Smooth muscle cell (in vitro differentiated cells): ENCODE measurements at regions not wholly inside any gene's neighbourhood (a gene's known extent, or its start where the extent isn't known, plus 50 kb on each side); places are given as distances from the start of the nearest gene placed in this dataset.
A peak's percentile ranks its signal among the peaks of the same experiment; 100 is the strongest.

Experiments
- DNase-seq: peaks from one replicate; lab custom pipeline; 2025; ENCODE audit not compliant: unreplicated experiment; lab: John Stamatoyannopoulos, UW
- H2AFZ ChIP-seq: fragments of 200-600 bp; sonication (generic); 2 replicates; pipeline ENCODE4 v1.6.0; 2016; ENCODE audit warnings: antibody characterized with exemption, low read depth, mild to moderate bottlenecking
- H3F3A ChIP-seq: fragments of 200-600 bp; sonication (generic); 2 replicates; pipeline ENCODE4 v1.6.0; 2017; ENCODE audit warnings: antibody characterized with exemption, low read depth
- H3K27ac ChIP-seq: fragments of 200-600 bp; sonication (generic); 2 replicates; pipeline ENCODE4 v1.5.1; 2016; ENCODE audit warnings: low read depth, mild to moderate bottlenecking
- H3K27me3 ChIP-seq: fragments of 200-600 bp; sonication (generic); 2 replicates; pipeline ENCODE4 v1.6.1; 2016; ENCODE audit warnings: low read depth, mild to moderate bottlenecking
- H3K36me3 ChIP-seq: fragments of 200-600 bp; sonication (generic); 2 replicates; pipeline ENCODE4 v1.5.1; 2016; ENCODE audit warnings: low read depth
- H3K4me1 ChIP-seq: fragments of 200-600 bp; sonication (generic); 2 replicates; pipeline ENCODE4 v1.5.1; 2016; ENCODE audit warnings: low read depth
- H3K4me2 ChIP-seq: fragments of 200-600 bp; sonication (generic); 2 replicates; pipeline ENCODE4 v1.6.0; 2016; ENCODE audit warnings: mild to moderate bottlenecking
- H3K4me3 ChIP-seq: fragments of 200-600 bp; sonication (generic); 2 replicates; pipeline ENCODE4 v1.5.1; 2016; ENCODE audit warnings: mild to moderate bottlenecking
- H3K79me2 ChIP-seq: fragments of 200-600 bp; sonication (generic); 2 replicates; pipeline ENCODE4 v1.6.0; 2016; ENCODE audit warnings: low read depth, mild to moderate bottlenecking
- H3K9ac ChIP-seq: fragments of 200-600 bp; sonication (generic); 2 replicates; pipeline ENCODE4 v1.6.0; 2016; ENCODE audit warnings: low read depth
- H3K9me3 ChIP-seq: fragments of 200-600 bp; sonication (generic); replicated peaks from 2 replicates; pipeline ENCODE4 v1.5.1; 2016; ENCODE audit warnings: low read depth
- H4K20me1 ChIP-seq: fragments of 200-600 bp; sonication (generic); 2 replicates; pipeline ENCODE4 v1.6.0; 2016; ENCODE audit warnings: low read depth
- CTCF ChIP-seq: fragments of 200-600 bp; sonication (generic); IDR thresholded peaks from 2 replicates; pipeline ENCODE4 v1.5.1; 2017; ENCODE audit warnings: borderline replicate concordance, mild to moderate bottlenecking, antibody characterized with exemption; ENCODE audit not compliant: insufficient read depth, poor library complexity, severe bottlenecking
- WGBS: methylation state at CpG from one replicate; pipeline ENCODE4 v1.1.7; 2016; ENCODE audit warnings: low lambda C conversion rate; 5-methylcytosine and 5-hydroxymethylcytosine counted together

DNA sequence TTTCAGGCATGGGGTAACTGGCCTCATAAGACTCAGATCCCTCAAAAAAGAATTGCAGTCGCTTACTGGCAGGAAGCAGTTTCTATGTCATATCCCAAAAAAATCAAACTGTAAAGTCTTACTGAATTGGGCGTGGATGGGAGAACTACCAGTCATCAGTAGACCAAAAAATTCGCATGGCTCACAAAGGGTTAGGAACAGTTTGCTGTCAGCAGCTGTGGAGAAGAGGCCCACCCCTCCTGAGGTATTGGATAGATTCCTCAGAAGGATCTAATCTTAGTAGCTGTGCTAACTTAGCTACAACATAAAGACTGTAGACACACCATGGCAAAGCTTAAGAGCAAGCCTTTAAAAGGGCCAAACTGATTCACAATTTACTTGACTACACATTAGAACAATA is 478.3 kb upstream of the FTMT start:
- WGBS, result 87% methylated on average over 3 of the region's 3 CpGs
- H3K4me3 ChIP-seq, result no peak overlapping the region
- no peaks in the 10 kb centered on the region for H3K9me3 ChIP-seq
- H2AFZ ChIP-seq, result no peak overlapping the region
- H3K4me1 ChIP-seq, result no peaks in the 10 kb centered on the region
- H3K4me2 ChIP-seq, result no peak overlapping the region
- H3K36me3 ChIP-seq, result no peaks in the 10 kb centered on the region
- H3K27ac ChIP-seq, result no peak overlapping the region
- H4K20me1 ChIP-seq, result no peaks in the 10 kb centered on the region
- H3K79me2 ChIP-seq, result no peaks in the 10 kb centered on the region
- H3F3A ChIP-seq, result no peaks in the 10 kb centered on the region
- no peaks in the 10 kb centered on the region for H3K27me3 ChIP-seq
- TF ChIP-seq CTCF, result no peak
- no peak overlapping the region for H3K9ac ChIP-seq
- no peak for DNase-seq

DNA sequence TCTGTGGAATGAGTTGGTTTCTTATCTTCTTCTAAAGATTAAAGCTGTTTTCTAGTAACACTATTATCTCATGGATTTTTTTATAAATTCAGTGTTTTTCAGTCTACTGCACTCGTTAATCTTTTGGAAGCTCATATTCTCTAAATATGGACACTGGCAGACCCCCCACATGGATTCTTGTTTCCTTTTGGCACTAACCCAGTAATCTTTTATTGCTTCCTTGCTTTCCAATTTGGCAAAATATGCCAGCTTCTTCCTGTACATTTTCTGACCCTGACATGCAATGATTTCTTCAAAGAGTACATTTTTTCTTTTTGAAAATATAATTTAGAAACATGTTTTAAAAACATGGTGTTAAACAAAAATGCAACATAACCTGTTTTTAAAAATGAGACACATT is 474.2 kb upstream of the FTMT start:
- no peak overlapping the region for H2AFZ ChIP-seq
- TF ChIP-seq CTCF, result no peak
- no peak for DNase-seq

DNA sequence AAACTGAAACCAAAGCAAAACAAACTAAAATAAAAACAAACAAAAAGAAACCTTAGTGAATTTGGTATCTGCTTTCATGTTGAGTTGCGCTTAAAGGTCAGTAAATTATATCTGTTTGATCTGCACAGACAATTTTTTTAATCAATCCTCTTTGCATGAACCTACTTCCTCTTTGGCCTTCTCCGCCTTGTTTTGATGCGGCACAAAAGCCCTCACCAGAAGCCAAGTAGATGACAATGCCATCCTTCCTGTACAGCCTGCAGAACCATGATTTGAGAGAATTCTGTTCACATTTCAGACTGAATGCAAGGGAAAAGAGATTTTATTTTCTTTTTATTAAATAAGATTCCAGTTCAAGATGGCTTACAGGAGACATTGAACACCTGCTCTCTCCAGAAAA is 473.6 kb upstream of the FTMT start:
- no peaks in the 10 kb centered on the region for H3K9me3 ChIP-seq
- H3K4me1 ChIP-seq, result no peaks in the 10 kb centered on the region
- no peaks in the 10 kb centered on the region for H3K36me3 ChIP-seq
- H4K20me1 ChIP-seq, result no peaks in the 10 kb centered on the region
- H3K27me3 ChIP-seq, result no peaks in the 10 kb centered on the region
- no peak for DNase-seq
- H3K27ac ChIP-seq, result no peak overlapping the region
- H3K79me2 ChIP-seq, result no peaks in the 10 kb centered on the region
- no peak for TF ChIP-seq CTCF
- 97% methylated on average over 3 of the region's 3 CpGs for WGBS
- no peak overlapping the region for H3K9ac ChIP-seq
- no peak overlapping the region for H3K4me3 ChIP-seq
- H2AFZ ChIP-seq, result no peak overlapping the region
- H3K4me2 ChIP-seq, result no peak overlapping the region
- H3F3A ChIP-seq, result no peaks in the 10 kb centered on the region

More for the DNA sequence above, 474.2 kb upstream of the FTMT start:
- 15% methylated on average over 1 of the region's 1 CpG for WGBS
- Histone ChIP-seq H3F3A (no peaks in the 10 kb centered on the region), H3K4me2 (peak overlapping the region; percentile 54), H3K9me3 (no peaks in the 10 kb centered on the region), H3K27ac (no peak overlapping the region), H3K36me3 (no peaks in the 10 kb centered on the region), H3K27me3 (no peaks in the 10 kb centered on the region), H3K79me2 (no peaks in the 10 kb centered on the region), H3K4me1 (no peaks in the 10 kb centered on the region), H4K20me1 (no peaks in the 10 kb centered on the region), H3K9ac (no peak overlapping the region), H3K4me3 (no peak overlapping the region)

GRCh38 chr5:121378559-121379359 is 472.9 kb upstream of the FTMT start:
- no peak for DNase-seq

More at GRCh38 chr5:121378559-121379359, 472.9 kb upstream of the FTMT start:
- no peaks in the 10 kb centered on the region for H3K4me1 ChIP-seq
- H3K36me3 ChIP-seq, result no peaks in the 10 kb centered on the region
- WGBS, result 77% methylated on average over 3 of the region's 3 CpGs
- no peak overlapping the region for H2AFZ ChIP-seq
- no peaks in the 10 kb centered on the region for H3F3A ChIP-seq
- no peaks in the 10 kb centered on the region for H3K27me3 ChIP-seq
- H3K4me3 ChIP-seq, result no peak overlapping the region
- no peak overlapping the region for H3K27ac ChIP-seq
- TF ChIP-seq CTCF, result no peak
- H3K9me3 ChIP-seq, result no peaks in the 10 kb centered on the region
- no peaks in the 10 kb centered on the region for H3K79me2 ChIP-seq
- no peak overlapping the region for H3K9ac ChIP-seq
- no peak overlapping the region for H3K4me2 ChIP-seq
- H4K20me1 ChIP-seq, result no peaks in the 10 kb centered on the region
